ENCODE measurements at regions not wholly inside any gene's neighbourhood (a gene's known extent, or its start where the extent isn't known, plus 50 kb on each side); places are given as distances from the start of the nearest gene placed in this dataset.
"Not testable (repeated sequence)": the region's sequence is repeated elsewhere in the genome, so short reads cannot be mapped to it uniquely, and the experiment has no call there.

DNA sequence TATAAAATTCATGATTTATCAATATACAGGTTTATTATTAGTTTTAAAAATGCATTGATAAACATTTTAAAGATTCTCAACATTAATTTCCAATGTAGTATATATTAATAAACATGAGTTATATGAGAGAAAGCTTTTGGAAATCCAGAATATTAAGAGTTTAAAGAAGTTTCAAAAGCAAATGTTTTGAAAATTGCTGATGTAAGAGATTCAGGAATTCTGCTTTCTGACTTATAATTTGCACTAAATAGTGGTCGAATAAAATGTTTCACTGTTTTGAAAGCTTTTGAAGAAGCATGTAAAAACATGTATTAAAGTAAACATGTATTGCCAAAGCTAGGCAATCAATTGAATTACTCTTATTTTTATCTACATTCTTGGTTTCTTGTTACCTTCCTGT lies 151.2 kb upstream of the CXorf51B start:
- TF ChIP-seq LEF1 (IDR thresholded peaks at IDR 0.05; ENCODE audit: borderline replicate concordance) (no peak), NFRKB (IDR thresholded peaks at IDR 0.05) (no peak), SP1 (IDR thresholded peaks at IDR 0.05) (no peak), FOXM1 (IDR thresholded peaks at IDR 0.05; ENCODE audit: borderline replicate concordance) (no peak), ELF4 (IDR thresholded peaks at IDR 0.05) (no peak), ARNT (IDR thresholded peaks at IDR 0.05) (no peak), SUZ12 (IDR thresholded peaks at IDR 0.05) (no peak), HDGF (IDR thresholded peaks at IDR 0.05; ENCODE audit: borderline replicate concordance) (no peak), BHLHE40 (IDR thresholded peaks at IDR 0.05; ENCODE audit: borderline replicate concordance) (no peak), FOXA1 (IDR thresholded peaks at IDR 0.05) (no peak), CTBP1 (IDR thresholded peaks at IDR 0.05; ENCODE audit: borderline replicate concordance) (no peak), FOXK2 (IDR thresholded peaks at IDR 0.05) (no peak), ZNF384 (IDR thresholded peaks at IDR 0.05) (no peak), TARDBP (IDR thresholded peaks at IDR 0.05) (no peak), L3MBTL2 (conservative IDR thresholded peaks at IDR 0.05) (no peak)
- TF ChIP-seq, protein P1, sequence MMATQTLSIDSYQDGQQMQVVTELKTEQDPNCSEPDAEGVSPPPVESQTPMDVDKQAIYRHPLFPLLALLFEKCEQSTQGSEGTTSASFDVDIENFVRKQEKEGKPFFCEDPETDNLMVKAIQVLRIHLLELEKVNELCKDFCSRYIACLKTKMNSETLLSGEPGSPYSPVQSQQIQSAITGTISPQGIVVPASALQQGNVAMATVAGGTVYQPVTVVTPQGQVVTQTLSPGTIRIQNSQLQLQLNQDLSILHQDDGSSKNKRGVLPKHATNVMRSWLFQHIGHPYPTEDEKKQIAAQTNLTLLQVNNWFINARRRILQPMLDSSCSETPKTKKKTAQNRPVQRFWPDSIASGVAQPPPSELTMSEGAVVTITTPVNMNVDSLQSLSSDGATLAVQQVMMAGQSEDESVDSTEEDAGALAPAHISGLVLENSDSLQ (IDR thresholded peaks at IDR 0.05): no peak

DNA sequence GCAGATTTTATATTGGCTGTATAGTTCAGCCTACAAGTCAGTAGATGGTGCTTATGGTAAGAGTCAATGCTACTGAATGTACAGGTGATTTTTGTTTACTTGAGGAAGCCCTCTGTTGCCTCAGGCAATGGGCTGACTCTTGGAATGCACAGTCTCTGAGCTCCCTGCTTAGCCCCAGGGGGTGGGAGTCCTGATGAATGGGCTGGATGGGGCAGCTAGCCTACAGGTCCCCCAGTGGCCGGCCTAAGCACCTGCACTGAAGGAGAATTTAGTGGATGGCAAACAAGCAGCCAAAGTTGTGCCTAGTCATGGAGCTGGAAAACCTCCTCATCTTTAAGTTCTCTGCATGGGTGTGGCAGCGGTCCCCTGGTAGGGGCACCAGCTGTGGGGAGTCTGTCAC lies 101.8 kb upstream of the CXorf51B start:
- DNase-seq (ENCODE audit: extremely low spot score): peak; percentile 9
- POLR2A ChIA-PET: no interaction called here
- CTCF ChIA-PET: no interaction called here
- TF ChIP-seq ZNF384 (IDR thresholded peaks at IDR 0.05) (no peak), SUZ12 (IDR thresholded peaks at IDR 0.05) (no peak), ARNT (IDR thresholded peaks at IDR 0.05) (no peak), NFRKB (IDR thresholded peaks at IDR 0.05) (no peak), LEF1 (IDR thresholded peaks at IDR 0.05; ENCODE audit: borderline replicate concordance) (no peak), FOXM1 (IDR thresholded peaks at IDR 0.05; ENCODE audit: borderline replicate concordance) (no peak), BHLHE40 (IDR thresholded peaks at IDR 0.05; ENCODE audit: borderline replicate concordance) (no peak), L3MBTL2 (conservative IDR thresholded peaks at IDR 0.05) (no peak), ELF4 (IDR thresholded peaks at IDR 0.05) (no peak), HDGF (IDR thresholded peaks at IDR 0.05; ENCODE audit: borderline replicate concordance) (no peak), TARDBP (IDR thresholded peaks at IDR 0.05) (no peak), CTBP1 (IDR thresholded peaks at IDR 0.05; ENCODE audit: borderline replicate concordance) (no peak), FOXA1 (IDR thresholded peaks at IDR 0.05) (no peak), FOXK2 (IDR thresholded peaks at IDR 0.05) (no peak), SP1 (IDR thresholded peaks at IDR 0.05) (no peak)
- TF ChIP-seq, protein P1 (IDR thresholded peaks at IDR 0.05): no peak

More for the DNA sequence above, 151.2 kb upstream of the CXorf51B start:
- ChIA-PET POLR2A (no interaction called here), CTCF (no interaction called here)
- DNase-seq (ENCODE audit: extremely low spot score): no peak

DNA sequence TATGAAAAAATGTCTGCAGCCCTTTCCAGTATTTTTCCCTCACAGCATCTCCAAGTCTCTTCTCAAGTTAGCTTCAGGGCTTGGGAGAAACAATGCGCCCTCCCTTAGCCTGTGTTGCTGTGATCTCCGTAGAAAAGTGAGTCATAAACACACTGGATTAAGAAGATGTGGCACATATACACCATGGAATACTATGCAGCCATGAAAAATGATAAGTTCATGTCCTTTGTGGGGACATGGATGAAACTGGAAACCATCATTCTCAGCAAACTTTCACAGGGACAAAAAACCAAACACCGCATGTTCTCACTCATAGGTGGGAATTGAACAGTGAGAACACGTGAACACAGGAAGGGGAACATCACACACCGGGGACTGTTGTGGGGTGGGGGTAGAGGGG lies 100.7 kb upstream of the CXorf51B start:
- DNase-seq (ENCODE audit: extremely low spot score); CTCF ChIA-PET; POLR2A ChIA-PET: not testable (repeated sequence)

DNA sequence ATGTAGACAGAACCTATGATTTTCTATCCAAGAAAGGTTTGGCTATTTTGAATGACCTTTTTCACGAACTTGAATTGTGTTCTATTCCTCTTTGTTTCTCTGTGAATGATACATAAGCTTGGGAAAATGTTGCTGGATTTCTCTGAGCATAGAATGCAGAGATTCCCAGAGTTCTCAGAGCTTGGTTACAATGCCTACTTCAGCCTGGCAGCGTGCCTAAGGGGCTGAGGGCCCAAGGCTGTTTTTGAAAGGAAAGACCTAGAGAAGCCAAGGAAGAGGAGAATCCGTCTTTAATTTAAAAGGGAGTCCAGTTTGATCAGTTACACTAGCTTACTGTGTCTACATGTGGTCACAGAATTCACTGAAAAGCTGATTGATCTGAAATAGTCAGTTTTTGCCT lies 55.3 kb upstream of the CXorf51B start:
- ChIA-PET POLR2A (no interaction called here), CTCF (no interaction called here)
- TF ChIP-seq L3MBTL2 (conservative IDR thresholded peaks at IDR 0.05) (no peak), FOXM1 (IDR thresholded peaks at IDR 0.05; ENCODE audit: borderline replicate concordance) (no peak), ZNF384 (IDR thresholded peaks at IDR 0.05) (no peak), TARDBP (IDR thresholded peaks at IDR 0.05) (no peak), SUZ12 (IDR thresholded peaks at IDR 0.05) (no peak), ELF4 (IDR thresholded peaks at IDR 0.05) (no peak), LEF1 (IDR thresholded peaks at IDR 0.05; ENCODE audit: borderline replicate concordance) (no peak), FOXK2 (IDR thresholded peaks at IDR 0.05) (no peak), SP1 (IDR thresholded peaks at IDR 0.05) (no peak), HDGF (IDR thresholded peaks at IDR 0.05; ENCODE audit: borderline replicate concordance) (no peak), CTBP1 (IDR thresholded peaks at IDR 0.05; ENCODE audit: borderline replicate concordance) (no peak), NFRKB (IDR thresholded peaks at IDR 0.05) (no peak), FOXA1 (IDR thresholded peaks at IDR 0.05) (no peak), ARNT (IDR thresholded peaks at IDR 0.05) (no peak), BHLHE40 (IDR thresholded peaks at IDR 0.05; ENCODE audit: borderline replicate concordance) (no peak)
- TF ChIP-seq, protein P1 (IDR thresholded peaks at IDR 0.05): no peak
- DNase-seq (ENCODE audit: extremely low spot score): no peak

DNA sequence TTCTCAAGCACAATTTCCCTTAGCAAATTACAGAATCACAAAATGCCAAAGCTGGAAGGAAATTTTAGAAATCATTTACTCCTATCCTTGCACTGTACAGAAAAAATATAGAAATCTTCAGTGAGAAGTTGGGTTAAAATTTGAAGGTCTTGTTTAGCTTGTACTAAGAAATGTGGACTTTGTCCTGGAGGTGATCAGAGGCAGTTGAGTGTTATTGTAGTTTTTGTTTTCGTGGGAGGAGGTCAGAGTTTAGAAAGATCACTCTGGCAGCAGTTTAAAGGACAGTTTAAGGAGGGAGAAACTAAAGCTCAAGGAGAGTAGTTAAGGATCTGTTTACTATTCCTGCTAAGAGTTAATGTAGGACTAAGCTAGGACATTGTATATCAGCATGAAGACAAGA lies 54.4 kb upstream of the CXorf51B start:
- DNase-seq (ENCODE audit: extremely low spot score): no peak
- CTCF ChIA-PET: no interaction called here
- TF ChIP-seq CTBP1 (IDR thresholded peaks at IDR 0.05; ENCODE audit: borderline replicate concordance): no peak
- no peak for TF ChIP-seq TARDBP (IDR thresholded peaks at IDR 0.05)
- TF ChIP-seq FOXM1 (IDR thresholded peaks at IDR 0.05; ENCODE audit: borderline replicate concordance): no peak
- TF ChIP-seq BHLHE40 (IDR thresholded peaks at IDR 0.05; ENCODE audit: borderline replicate concordance): no peak
- no peak for TF ChIP-seq LEF1 (IDR thresholded peaks at IDR 0.05; ENCODE audit: borderline replicate concordance)
- no peak for TF ChIP-seq FOXK2 (IDR thresholded peaks at IDR 0.05)
- TF ChIP-seq, protein P1 (IDR thresholded peaks at IDR 0.05): no peak
- TF ChIP-seq ZNF384 (IDR thresholded peaks at IDR 0.05): no peak
- no peak for TF ChIP-seq ARNT (IDR thresholded peaks at IDR 0.05)
- TF ChIP-seq NFRKB (IDR thresholded peaks at IDR 0.05): no peak
- TF ChIP-seq SP1 (IDR thresholded peaks at IDR 0.05): no peak
- TF ChIP-seq L3MBTL2 (conservative IDR thresholded peaks at IDR 0.05): no peak
- TF ChIP-seq HDGF (IDR thresholded peaks at IDR 0.05; ENCODE audit: borderline replicate concordance): no peak
- no peak for TF ChIP-seq SUZ12 (IDR thresholded peaks at IDR 0.05)
- TF ChIP-seq ELF4 (IDR thresholded peaks at IDR 0.05): no peak
- no peak for TF ChIP-seq FOXA1 (IDR thresholded peaks at IDR 0.05)
- POLR2A ChIA-PET: interaction anchor here (0.5 kb wide), 1 partner anchor 174 kb away, joined by 3 read pairs; no protein-coding TSS in a partner anchor

Data from HEK293T (cell line).